Renal pelvis (tissue), 1 donor: ENCODE measurements at regions not wholly inside any gene's neighbourhood (a gene's known extent, or its start where the extent isn't known, plus 50 kb on each side); places are given as distances from the start of the nearest gene placed in this dataset.
A peak's percentile ranks its signal among the peaks of the same experiment; 100 is the strongest.
"Not testable (repeated sequence)": the region's sequence is repeated elsewhere in the genome, so short reads cannot be mapped to it uniquely, and the experiment has no call there.

ENCODE experiments used
- DNase-seq: peaks from one replicate; pipeline ENCODE4 v3.0.0-alpha.2; 2013

DNA sequence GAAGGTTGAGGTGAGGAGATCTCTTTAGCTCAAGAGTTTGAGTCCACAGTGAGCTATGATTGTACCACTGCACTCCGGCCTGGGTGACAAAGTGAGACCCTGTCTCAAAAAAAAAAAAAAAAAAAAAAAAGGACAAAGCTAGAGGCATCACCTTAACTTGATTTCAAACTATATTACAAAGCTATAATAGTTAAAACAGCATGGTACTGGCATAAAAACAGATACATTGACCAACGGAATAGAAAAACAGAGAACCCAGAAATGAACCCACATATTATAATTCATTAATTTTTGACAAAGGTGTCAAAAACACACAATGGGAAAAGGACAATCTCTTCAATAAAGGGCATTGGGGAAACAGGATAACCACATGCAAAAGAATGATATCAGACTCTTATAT is 50.8 kb upstream of the MBOAT1 start:
- DNase-seq: no peak

DNA sequence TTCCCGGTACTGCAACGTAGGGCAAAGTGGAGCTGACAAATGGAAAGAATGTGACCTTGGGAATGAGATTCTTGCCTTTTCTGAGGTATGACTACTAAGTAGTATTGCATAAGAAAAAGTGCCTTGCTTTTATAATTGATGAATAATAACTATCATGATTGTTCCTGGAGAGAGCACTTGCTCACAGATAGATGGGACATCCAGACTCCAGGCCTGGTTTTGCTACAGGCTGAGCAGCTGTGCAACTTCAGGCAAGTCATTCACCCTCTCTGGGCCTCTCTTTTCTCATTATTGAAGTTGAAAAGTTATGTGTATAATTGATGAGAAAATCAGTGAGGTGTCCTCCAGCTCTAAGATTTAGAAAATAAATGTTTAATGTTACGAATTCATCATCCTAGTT is 53.6 kb upstream of the MBOAT1 start:
- DNase-seq: no peak

DNA sequence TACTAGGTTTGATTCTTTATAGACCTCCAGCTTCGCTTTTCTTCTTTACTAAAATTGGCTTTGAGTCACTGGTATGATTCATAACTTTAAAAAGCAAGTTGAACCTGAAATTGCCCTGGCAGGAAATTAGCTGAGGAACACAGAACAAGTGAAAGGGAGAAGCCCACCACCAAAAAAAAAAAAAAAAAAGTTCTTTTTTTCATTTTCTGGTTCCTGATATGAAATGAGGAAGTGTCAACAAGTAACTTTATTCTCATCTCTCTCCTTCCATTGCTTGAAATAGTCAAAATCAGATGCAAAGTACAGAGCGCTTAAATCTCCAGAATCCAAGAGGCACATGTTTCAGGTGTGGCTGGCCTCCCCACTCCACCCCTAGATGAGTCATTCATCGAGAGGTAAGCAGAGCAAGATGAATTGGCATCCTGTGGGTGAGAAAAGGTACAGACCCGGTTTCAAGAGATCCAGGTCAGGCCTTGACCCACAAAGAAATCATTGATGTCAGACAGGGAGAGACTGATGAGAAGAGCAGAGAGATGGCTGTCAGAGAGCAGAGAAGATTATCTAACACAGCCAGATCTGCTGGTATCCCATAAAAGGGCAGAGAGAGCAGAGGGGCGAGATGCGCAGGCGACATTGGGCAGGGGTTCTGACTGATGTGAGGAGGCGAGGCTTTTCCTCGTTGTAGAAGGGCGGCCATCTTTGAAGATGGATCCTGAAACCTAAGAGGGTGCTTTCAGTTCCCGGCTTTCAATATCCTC is 54.8 kb upstream of the MBOAT1 start:
- no peak for DNase-seq

DNA sequence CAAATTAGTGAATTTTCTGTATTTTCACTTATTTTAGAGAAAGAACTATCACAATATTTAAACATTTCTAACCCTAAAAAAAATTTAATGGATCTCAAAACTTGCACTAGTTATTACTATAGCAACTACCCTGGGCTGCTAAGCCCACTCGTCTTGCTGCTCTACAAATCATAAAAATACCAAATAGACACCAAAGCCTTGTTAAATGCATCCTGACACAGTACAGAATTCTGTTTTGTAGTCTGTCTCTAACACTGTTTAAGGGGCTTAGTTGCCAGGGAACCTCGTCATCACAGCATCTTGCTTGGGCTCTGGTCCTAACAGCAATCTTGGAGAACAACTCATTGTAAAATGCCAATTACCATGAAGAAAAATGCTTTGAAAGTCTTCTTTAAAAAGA is 56.9 kb upstream of the MBOAT1 start:
- no peak for DNase-seq

DNA sequence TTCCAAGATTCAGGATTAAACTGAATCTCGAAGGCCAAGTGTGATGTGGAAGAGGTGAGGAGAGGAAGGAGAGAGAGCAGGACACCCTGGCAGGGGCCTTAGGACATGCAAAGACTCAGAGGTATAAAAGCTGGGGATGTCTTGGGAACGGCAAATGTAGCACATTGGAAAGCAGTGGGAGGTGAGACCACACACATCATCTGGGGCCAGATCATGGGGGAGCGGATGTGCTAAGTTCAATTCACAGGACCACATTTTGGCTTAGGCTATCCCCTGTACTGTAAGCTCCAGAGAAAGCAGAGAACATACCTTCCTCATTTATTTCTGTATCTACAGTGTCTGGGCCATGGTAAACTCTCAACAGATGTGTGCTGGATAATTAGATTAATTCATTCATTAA is 59.5 kb upstream of the MBOAT1 start:
- no peak for DNase-seq

DNA sequence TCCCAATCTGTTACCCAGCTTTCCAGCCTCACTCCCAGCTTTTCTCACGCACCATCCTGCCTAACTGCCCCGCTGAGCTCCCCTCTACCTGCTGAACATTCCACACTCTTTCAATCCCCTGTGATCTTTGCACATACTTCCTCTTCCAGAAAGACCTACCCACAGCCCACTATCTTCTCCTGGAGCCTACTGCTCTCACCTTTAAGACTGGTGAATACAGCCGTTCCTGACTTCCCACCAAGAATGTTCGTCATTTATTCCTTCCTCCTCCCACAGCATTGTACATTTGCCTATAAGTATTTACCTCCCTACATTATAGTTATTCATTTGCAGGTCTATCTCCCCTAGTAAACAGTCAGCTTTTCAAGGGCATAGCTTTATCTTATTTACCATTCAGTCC is 61.9 kb upstream of the MBOAT1 start:
- no peak for DNase-seq

DNA sequence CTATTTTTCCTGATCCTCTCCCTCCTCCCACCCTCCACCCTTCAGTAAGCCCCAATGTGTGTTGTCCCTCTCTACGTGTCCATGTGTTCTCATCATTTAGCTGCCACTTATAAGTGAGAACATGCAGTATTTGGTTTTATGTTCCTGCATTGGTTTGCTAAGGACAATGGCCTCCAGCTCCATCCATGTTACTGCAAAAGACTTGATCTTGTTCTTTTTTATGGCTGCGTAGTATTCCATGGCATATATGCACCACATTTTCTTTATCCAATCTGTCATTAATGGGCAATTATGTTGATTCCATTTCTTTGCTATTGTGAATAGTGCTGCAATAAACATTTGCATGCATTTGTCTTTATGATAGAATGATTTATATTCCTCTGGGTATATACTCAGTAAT is 63.6 kb upstream of the MBOAT1 start:
- not testable (repeated sequence) for DNase-seq

DNA sequence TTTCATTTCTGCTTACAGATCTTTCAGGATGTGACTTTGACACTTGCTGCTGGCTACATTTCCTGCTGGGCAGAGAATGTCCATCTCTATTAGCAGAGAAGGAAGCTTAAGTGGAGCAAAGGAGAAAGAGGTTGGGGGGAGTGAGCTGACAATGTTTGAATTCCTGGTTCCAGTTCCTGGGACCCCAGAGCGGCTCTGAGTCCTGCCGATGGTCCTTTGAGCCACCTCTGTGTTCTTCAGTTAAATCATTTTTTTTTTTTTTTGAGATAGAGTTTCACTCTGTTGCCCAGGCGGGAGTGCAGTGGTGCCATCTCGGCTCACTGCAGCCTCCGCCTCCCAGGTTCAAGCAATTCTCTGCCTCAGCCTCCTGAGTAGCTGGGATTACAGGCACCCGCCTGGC is 65.5 kb upstream of the MBOAT1 start:
- DNase-seq: not testable (repeated sequence)

DNA sequence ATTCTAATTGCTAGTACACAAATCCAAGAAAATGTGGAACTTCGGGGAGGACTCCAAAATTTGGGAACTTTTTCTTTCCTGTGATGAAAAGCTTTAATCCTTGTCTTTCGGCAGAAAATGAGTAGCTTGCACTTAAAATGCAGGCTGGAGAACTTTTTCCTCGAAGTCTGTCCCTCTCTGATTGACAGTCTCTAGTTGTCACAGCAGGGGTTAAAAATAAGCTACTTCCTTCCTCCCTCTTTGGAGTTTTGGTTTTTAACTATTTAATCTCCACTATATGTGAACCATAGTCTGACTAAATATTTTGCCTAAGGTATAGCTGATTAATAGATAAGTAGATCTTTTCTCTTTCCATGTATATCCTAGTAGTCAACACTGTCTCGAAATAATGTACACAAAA is 66.8 kb upstream of the MBOAT1 start:
- DNase-seq: no peak

DNA sequence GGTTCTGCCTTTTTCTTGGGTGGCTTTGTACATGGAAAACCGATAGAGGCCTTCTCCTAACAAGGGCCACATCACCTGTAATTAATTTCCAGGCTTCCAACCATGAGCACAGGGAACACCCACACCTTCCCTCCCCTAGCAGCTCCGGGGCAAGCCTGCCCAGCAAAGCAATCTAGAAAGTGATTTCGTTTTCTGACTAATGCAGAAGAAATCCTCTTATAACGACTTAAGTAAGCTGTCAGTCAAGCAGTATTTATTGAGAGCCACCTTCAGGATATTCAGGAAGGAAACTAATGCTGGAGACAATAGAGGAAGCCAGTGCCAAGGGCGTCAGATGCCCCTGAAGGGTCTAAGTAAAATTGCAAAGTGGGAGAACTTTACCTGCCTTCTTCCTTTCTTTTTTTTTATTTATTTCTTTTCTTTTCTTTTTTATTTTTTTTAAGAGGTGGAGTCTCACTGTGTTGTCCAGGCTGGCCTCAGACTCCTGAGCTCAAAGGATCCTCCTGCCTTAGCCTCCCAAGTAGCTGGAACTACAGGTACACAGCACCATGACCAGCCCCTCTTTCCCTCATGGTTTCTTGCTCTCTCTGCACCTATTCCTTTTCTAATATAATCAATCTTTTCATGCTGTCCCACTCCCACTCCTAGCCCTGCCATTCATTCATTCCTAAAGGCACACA is 67.5 kb upstream of the MBOAT1 start:
- no peak for DNase-seq

DNA sequence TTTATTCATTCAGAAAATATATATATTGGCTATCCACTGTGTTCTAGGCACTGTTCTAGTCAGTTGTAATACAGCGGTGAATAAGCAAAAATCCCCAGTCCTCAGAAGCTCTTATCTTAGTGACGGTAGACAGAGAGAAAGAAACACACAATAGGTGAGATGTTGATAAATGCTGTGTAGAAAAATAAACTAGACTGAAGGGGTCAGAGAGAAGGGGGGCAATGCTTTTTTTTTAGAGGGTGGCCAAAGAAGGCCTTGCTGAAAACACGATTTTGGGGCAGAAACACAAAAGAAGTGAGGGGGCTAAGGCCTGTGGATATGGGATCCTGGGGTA is 68.0 kb upstream of the MBOAT1 start:
- no peak for DNase-seq

DNA sequence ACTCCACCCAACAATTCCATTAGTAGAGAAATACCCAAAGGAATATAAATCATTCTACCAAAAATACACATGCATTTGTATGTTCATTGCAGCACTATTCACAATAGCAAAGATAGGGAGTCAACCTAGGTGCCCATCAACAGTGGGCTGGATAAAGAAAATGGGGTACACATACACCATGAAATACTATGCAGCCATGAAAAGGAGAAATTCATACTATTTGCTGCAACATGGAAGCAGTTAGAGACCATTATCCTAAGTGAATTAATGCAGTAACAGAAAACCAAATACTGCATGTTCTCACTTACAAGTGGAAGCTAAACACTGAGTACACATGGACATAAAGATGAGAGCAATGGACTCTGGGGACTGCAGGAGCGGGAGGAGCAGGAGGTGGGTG is 72.4 kb upstream of the MBOAT1 start:
- no peak for DNase-seq

DNA sequence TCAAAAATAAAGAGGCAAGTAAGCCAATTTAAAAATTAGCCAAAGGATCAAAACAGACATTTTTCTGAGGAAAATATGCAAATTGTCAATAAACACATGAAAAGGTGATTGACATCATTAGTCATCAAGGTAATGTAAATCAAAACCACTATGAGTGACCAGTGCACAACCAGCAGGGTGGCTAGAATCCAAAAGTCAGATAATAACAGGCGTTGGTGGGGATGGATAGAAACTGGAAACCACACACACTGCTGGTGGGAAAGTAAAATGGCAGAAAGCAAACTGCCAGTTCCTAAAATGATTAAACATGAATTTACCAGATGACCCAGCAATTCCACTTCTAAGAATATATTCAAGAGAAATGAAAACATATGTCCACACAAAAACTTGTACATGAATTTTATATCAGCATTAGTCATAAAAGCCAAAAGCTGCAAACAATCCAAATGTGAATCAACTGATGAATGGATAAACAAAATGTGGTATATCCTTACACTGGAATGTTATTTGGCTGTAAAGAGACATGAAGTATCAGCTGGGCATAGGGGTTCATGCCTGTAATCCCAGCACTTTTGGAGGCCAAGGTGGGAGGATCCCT is 74.8 kb upstream of the MBOAT1 start:
- no peak for DNase-seq

DNA sequence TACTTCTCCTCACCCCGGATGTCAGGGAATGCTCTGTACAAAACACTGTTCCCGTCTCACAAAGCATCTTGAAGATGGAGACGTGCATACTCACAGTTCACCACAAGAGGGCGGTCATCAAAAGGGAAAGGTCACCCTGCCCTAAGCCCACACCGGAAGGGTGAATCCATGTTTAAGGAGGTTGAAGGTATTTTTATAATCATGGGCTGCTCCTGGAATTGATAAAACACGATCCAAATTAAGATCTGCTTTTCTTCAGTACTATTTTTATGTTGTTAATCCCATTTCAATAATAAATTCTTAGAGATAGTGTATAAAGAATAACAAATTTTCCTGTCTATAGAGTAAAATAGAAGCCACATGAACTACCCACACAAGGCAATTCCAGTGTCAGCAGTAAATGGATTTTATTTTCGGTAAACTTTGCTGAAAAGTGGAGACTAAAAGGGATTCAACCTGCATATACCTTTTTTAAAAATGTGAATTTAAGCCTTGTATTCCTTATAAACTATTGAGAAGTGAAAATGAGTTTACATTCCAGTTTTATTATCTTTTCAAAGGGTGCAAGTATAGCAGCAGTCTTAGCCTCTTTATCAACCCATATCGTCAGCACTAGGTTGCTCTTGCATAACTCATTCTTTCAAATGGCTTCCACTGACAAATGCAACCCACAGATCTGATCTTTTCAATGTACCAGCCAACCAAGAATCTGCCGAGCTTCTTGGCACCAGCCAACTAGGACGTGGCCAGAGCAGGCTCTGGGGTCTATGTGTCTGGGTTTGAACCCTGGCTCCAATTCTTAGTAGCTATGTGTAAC is 79.7 kb upstream of the MBOAT1 start:
- peak; percentile 76 for DNase-seq

DNA sequence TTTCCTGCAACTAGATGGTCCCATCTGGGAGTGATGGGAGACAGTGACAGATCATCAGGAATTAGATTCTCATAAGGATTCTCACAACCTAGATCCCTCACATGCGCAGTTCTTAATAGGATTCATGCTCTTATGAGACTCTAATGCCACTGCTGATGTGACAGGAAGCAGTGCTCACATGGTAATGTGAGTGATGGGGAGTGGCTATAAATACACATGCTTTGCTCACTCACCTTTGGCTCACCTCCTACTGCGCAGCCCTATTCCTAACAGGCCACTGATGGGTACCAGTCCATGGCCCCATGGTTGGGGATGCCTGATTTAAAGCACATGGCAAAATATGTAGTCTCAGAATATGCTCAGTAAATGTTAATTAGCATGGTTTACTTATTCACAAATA is 80.6 kb upstream of the MBOAT1 start:
- no peak for DNase-seq

DNA sequence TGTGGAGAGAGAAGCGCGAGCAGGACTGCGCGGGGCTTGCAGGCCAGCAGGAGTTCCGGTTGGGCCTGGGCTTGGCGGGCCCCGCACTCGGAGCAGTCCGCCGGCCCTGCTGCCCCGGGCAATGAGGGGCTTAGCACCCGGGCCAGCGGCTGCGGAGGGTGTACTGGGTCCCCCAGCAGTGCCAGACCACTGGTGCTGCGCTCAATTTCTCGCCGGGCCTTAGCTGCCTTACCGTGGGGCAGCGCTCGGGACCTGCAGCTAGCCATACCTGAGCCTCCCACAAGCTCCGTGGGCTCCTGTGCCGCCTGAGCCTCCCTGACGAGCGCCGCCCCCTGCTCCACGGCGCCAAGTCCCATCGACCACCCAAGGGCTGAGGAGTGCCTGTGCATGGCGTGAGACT is 89.0 kb upstream of the MBOAT1 start:
- DNase-seq: no peak

DNA sequence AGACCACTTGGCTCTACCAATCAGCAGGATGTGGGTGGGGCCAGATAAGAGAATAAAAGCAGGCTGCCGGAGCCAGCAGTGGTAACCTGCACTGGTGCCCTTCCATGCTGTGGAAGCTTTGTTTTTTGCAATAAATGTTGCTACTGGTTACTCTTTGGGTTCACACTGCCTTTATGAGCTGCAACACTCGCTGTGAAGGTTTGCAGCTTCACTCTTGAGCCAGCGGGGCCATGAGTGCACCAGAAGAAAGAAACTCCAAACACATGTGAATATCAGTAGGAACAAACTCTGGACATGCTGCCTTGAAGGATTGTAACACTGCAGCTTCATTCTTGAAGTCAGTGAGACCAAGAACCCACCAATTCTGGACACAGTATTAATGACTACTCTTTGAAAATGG is 89.9 kb upstream of the MBOAT1 start:
- DNase-seq: no peak

DNA sequence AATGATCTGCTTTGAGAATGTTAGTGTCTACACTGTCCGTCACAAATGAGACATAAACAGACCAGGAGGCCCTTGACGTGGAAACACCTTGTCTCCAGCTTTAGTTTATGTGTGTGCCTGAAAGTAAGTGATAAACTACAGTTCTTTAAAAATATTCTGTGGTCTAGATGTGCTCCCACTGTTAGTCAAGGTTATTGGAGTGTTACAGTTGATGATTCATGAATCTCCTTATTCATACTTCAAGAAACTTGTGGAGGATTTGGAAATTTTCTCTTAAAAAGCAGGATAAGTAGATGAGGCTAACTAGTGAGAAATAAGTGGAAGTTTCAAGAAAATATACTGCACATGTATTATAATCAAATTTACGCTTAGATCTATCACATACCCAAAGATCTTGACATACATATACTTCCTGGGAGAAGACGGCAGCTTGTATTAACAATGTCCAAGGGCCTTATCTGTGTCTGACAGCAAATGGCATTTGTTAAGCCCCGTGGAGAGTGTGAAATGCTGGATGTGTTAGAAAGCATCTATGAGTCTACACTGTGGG is 90.5 kb upstream of the MBOAT1 start:
- DNase-seq: no peak

DNA sequence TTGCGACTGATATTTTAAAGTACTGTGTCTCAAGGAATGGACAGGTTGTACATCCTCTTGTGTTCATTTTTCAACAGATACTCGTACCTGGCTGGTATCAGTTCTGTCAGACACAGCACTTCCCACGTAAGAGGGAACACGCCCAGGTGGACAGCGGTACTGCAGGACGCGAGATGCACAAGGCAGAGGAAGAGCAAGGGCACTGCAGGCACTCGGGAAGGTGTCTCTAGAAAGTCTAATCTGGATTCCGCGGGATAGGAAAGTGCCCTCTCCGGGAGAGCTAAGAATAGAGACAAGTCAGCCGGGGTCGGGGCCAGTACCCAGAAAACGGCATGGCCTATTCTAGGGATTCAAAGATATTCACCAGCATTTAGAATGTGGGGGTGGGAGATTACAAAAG is 94.2 kb upstream of the MBOAT1 start:
- DNase-seq: no peak

DNA sequence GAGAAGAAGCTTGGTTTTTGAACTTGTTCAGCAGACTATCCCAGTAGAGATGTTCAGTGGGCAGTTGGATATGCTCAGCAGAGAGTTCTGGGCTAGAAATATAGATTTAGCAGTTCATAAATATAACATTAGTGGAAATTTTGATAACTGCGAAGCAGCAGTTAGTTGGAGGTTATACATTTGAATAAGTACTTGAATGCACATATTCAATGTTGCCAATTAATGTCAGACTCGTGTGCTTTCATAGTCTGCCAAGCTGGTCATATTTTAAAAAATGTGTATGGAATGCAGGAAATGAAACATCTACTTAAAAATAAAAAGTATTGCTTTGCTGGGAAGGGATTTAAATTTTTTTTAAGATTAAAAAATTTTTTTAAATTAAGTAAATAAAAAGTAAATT is 92.5 kb upstream of the E2F3 start:
- no peak for DNase-seq

DNA sequence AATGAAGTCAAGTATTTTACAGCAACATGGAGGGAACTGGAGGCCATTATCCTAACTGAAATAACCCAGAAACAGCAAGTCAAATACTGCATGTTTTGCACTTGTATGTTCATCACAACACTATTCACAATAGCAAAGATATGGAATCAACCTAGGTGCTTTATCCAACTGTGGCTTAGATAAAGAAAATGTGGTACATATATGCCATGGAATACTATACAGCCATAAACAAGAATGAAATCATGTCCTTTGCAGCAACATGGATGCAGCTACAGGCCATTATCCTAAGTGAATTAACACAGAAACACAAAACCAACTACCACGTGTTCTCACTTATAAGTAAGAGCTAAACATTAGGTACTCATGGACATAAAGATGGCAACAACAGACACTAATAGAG is 91.5 kb upstream of the E2F3 start:
- no peak for DNase-seq

DNA sequence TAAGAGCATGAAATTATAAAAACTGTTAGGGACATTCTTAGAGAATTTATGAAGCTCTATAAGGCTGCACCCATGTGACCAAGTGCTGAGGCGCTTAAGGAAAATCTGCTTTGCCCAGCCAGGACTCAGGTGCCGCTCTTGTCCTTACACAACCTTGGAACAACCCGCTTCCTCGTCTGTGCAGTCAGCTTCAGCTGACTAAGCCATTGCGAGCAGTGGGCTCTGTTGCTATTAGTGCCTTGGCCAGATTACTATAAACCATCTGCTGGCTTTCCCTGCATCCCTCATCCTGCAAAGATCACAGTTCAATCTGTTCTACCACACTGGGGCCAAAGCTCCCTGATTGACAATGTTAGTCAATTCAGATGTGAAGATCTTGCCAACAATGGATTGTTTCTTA is 89.1 kb upstream of the E2F3 start:
- no peak for DNase-seq

DNA sequence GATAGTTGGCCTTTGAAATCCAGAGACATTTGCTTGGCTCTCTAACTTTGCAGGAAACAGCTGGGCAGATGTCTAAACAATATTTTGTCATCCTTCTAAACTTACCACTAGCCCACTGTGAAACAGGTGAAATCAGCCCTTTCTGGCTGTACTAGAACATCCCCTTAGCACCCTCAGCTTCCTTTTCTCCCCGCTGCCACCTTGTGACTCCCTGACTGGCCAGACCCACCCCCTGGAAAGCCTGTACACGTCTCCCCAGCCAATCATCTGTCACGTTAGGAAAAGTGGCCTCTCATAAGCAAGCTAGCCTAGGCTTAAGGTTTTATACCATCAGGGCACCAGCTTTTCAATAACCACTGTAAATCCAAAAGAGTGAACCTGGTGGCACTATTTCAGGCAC is 88.6 kb upstream of the E2F3 start:
- DNase-seq: no peak
